CD4-positive, alpha-beta T cell (primary cell): ENCODE measurements at regions not wholly inside any gene's neighbourhood (a gene's known extent, or its start where the extent isn't known, plus 50 kb on each side); places are given as distances from the start of the nearest gene placed in this dataset.

Experiments used
- ATAC-seq: fragments of 200-7000 bp; cut with Tn5 transposase; one replicate; pipeline ENCODE4 v1.10.0; 2022; ENCODE audit warnings: mild to moderate bottlenecking; ENCODE audit not compliant: poor library complexity
- CTCF ChIA-PET: fragments of 350-600 bp; sonication (Branson Sonifier 250); formaldehyde crosslinking; loops from one replicate; lab custom pipeline; 2021; ENCODE audit warnings: antibody characterized with exemption, inconsistent platforms; lab: Charles Lee
- POLR2A ChIA-PET: fragments of 350-600 bp; sonication (Branson Sonifier 250); formaldehyde crosslinking; loops from one replicate; lab custom pipeline; 2021; ENCODE audit warnings: antibody characterized with exemption, inconsistent platforms; lab: Charles Lee
- DNase-seq, 14 experiments: peaks; one replicate each; pipeline ENCODE4 v3.0.0-alpha.2; 2013 to 2020; ENCODE audit warnings: mixed read lengths in 2 of 14
- H3K27ac ChIP-seq, 2 donors: one replicate each; pipeline versions ENCODE4 v1.5.1 to v1.7.0; 2013; ENCODE audit warnings: low read length in 2 of 2, low read depth in 1 of 2, mild to moderate bottlenecking in 1 of 2
- H3K27me3 ChIP-seq, 2 experiments: 1 replicate in 1 of 2; 2 replicates in 1 of 2; pipeline versions ENCODE4 v1.6.1 to v1.7.0; 2013; ENCODE audit warnings: low read length in 2 of 2, control low read depth in 1 of 2, mild to moderate bottlenecking in 1 of 2, moderate library complexity in 1 of 2; ENCODE audit not compliant: insufficient read depth in 2 of 2, control insufficient read depth in 1 of 2
- H3K36me3 ChIP-seq: one replicate; pipeline ENCODE4 v1.6.1; 2013; ENCODE audit warnings: low read length, control low read depth; ENCODE audit not compliant: insufficient read depth
- H3K4me1 ChIP-seq: one replicate; pipeline ENCODE4 v1.6.1; 2013; ENCODE audit warnings: low read length, control low read depth; ENCODE audit not compliant: insufficient read depth
- H3K4me3 ChIP-seq: one replicate; pipeline ENCODE4 v1.5.1; 2013; ENCODE audit warnings: mild to moderate bottlenecking, low read length, moderate library complexity
- H3K9me3 ChIP-seq, 2 experiments: 1 replicate in 1 of 2; 2 replicates in 1 of 2; pipeline versions ENCODE4 v1.6.1 to v1.7.0; 2013; ENCODE audit warnings: low read length in 2 of 2, mild to moderate bottlenecking in 2 of 2, control low read depth in 1 of 2, moderate library complexity in 1 of 2; ENCODE audit not compliant: control insufficient read depth in 1 of 2, insufficient read depth in 1 of 2
- H3K27ac Mint-ChIP-seq: one replicate; pipeline ENCODE4 v1.8.0; 2020; ENCODE audit warnings: mixed read lengths
- H3K27me3 Mint-ChIP-seq: one replicate; pipeline ENCODE4 v1.8.0; 2021; ENCODE audit warnings: mixed read lengths
- H3K36me3 Mint-ChIP-seq: one replicate; pipeline ENCODE4 v1.8.0; 2021; ENCODE audit warnings: low read depth, mixed read lengths
- H3K4me1 Mint-ChIP-seq: one replicate; pipeline ENCODE4 v1.8.0; 2021; ENCODE audit warnings: low read depth, mixed read lengths
- H3K4me3 Mint-ChIP-seq: one replicate; pipeline ENCODE4 v1.8.0; 2020; ENCODE audit warnings: mild to moderate bottlenecking, mixed read lengths
- H3K9me3 Mint-ChIP-seq: one replicate; pipeline ENCODE4 v1.8.0; 2020; ENCODE audit warnings: mixed read lengths
- intact Hi-C, 2 experiments: fragments of 100-400 bp; cut with DNase I in 1 of 2; cut with micrococcal nuclease in 1 of 2; formaldehyde crosslinking; loops; one replicate each; pipeline versions ENCODE4 v1.15.1 to v1.9.0; 2023 to 2025; cut with DNase I, micrococcal nuclease
- TF ChIP-seq, protein P1 (sequence below): fragments of 200-600 bp; IDR thresholded peaks from one replicate; pipeline ENCODE4 v1.8.0; 2022; ENCODE audit warnings: antibody characterized with exemption, mild to moderate bottlenecking

GRCh38 chr4:55005910-55006309 lies 119.5 kb downstream of the KDR start:
- no peak overlapping the region for H3K4me3 ChIP-seq
- CTCF ChIA-PET, result no interaction called here
- Mint-ChIP-seq H3K4me1 (no peaks in the 10 kb centered on the region), H3K9me3 (no peaks in the 10 kb centered on the region), H3K36me3 (no peaks in the 10 kb centered on the region), H3K4me3 (no peak overlapping the region), H3K27ac (no peak overlapping the region), H3K27me3 (peaks cover 16% of the 10 kb centered on the region)
- H3K9me3 ChIP-seq, result peaks cover 0 to 6% of the 10 kb centered on the region in 2 experiments
- POLR2A ChIA-PET, result no interaction called here
- intact Hi-C loops, result no loop called here
- no peak overlapping the region for H3K27ac ChIP-seq
- TF ChIP-seq, protein P1, sequence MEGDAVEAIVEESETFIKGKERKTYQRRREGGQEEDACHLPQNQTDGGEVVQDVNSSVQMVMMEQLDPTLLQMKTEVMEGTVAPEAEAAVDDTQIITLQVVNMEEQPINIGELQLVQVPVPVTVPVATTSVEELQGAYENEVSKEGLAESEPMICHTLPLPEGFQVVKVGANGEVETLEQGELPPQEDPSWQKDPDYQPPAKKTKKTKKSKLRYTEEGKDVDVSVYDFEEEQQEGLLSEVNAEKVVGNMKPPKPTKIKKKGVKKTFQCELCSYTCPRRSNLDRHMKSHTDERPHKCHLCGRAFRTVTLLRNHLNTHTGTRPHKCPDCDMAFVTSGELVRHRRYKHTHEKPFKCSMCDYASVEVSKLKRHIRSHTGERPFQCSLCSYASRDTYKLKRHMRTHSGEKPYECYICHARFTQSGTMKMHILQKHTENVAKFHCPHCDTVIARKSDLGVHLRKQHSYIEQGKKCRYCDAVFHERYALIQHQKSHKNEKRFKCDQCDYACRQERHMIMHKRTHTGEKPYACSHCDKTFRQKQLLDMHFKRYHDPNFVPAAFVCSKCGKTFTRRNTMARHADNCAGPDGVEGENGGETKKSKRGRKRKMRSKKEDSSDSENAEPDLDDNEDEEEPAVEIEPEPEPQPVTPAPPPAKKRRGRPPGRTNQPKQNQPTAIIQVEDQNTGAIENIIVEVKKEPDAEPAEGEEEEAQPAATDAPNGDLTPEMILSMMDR, result no peak
- H3K27me3 ChIP-seq, result peaks cover 0 to 3% of the 10 kb centered on the region in 2 experiments
- no peaks in the 10 kb centered on the region for H3K36me3 ChIP-seq
- ATAC-seq (no peak), DNase-seq (no peak)
- H3K4me1 ChIP-seq, result no peaks in the 10 kb centered on the region

DNA sequence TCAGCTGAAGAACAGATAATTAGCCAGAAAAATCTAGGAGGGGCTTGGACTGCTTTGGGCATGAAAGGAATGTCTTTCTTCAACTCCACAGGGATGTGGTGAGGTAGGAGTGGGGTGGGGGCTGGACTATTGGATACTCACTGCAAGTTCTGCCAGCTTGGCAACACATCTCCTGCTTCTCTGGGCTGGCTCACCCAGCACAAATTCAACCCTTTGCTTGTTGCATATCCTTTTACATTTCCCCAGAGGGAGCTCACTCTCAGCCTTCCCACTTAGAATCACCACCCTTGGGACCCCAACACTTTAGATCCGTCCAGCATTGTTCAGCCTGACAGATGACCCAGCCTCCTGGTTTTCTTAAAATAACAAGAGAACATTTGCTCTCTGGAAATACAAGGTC lies 120.6 kb downstream of the KDR start:
- no peaks in the 10 kb centered on the region for H3K36me3 Mint-ChIP-seq
- H3K4me3 ChIP-seq, result no peak overlapping the region
- H3K9me3 ChIP-seq, result peaks cover 0 to 6% of the 10 kb centered on the region in 2 experiments
- H3K27ac Mint-ChIP-seq, result no peak overlapping the region
- ChIA-PET CTCF (no interaction called here), POLR2A (no interaction called here)
- no peaks in the 10 kb centered on the region for H3K36me3 ChIP-seq
- no peak for DNase-seq
- no peak for ATAC-seq
- H3K27ac ChIP-seq, result no peak overlapping the region
- peaks cover 0 to 3% of the 10 kb centered on the region in 2 experiments for H3K27me3 ChIP-seq
- H3K27me3 Mint-ChIP-seq, result peaks cover 18% of the 10 kb centered on the region
- no peaks in the 10 kb centered on the region for H3K4me1 Mint-ChIP-seq
- H3K4me3 Mint-ChIP-seq, result no peak overlapping the region
- H3K4me1 ChIP-seq, result no peaks in the 10 kb centered on the region
- no peaks in the 10 kb centered on the region for H3K9me3 Mint-ChIP-seq
- intact Hi-C loops, result no loop called here
- TF ChIP-seq, protein P1, result no peak

DNA sequence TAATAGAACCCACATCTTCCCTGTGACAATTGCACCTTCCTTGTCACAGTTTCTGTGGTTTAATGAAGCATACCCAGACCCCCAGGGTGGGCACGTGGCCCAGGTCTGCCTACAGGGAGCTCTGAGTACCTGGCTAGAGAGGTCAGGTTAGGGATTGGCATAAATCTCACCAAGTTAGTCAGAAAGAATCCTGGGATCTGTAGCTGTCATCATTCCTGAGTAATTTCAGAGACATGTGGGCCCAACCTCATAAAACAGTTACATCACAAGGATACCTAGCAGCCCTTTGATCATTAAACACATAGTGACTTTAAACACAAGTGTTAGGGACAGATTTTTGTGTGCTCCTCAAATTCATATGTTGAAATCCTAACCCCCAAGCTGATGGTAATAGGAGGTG lies 123.0 kb downstream of the KDR start:
- H3K4me1 Mint-ChIP-seq, result no peaks in the 10 kb centered on the region
- intact Hi-C loops, result no loop called here
- CTCF ChIA-PET, result interaction anchor here (1.0 kb wide), 1 partner anchor 16 kb away, joined by 3 read pairs; no protein-coding TSS in a partner anchor

More for the DNA sequence above, 123.0 kb downstream of the KDR start:
- Histone ChIP-seq H3K4me1 (no peaks in the 10 kb centered on the region), H3K9me3 (no peaks in the 10 kb centered on the region), H3K36me3 (no peaks in the 10 kb centered on the region), H3K27ac (no peak overlapping the region), H3K4me3 (no peak overlapping the region), H3K27me3 (peaks cover 3 to 4% of the 10 kb centered on the region in 2 experiments)
- DNase-seq, result no peak
- Mint-ChIP-seq H3K4me3 (no peak overlapping the region), H3K9me3 (no peaks in the 10 kb centered on the region), H3K27ac (no peak overlapping the region), H3K27me3 (peaks cover 27% of the 10 kb centered on the region), H3K36me3 (no peaks in the 10 kb centered on the region)
- POLR2A ChIA-PET, result no interaction called here
- TF ChIP-seq, protein P1, result no peak
- no peak for ATAC-seq
